Vagina (tissue), 2 donors: ENCODE measurements at regions not wholly inside any gene's neighbourhood (a gene's known extent, or its start where the extent isn't known, plus 50 kb on each side); places are given as distances from the start of the nearest gene placed in this dataset.

Experiments used
- CTCF ChIP-seq, 3 experiments: fragments of 450-650 bp in 2 of 3; fragments of 200-600 bp in 1 of 3; sonication (generic) in 1 of 3; IDR thresholded peaks; one replicate each; pipeline ENCODE4 v1.5.1; 2017 to 2019; ENCODE audit warnings: antibody characterized with exemption in 3 of 3, mild to moderate bottlenecking in 2 of 3, moderate library complexity in 2 of 3
- POLR2AphosphoS5 ChIP-seq, 2 donors: sonication (generic); formaldehyde crosslinking; IDR thresholded peaks; one replicate each; pipeline ENCODE4 v1.9.0; 2017; ENCODE audit warnings: antibody characterized with exemption in 2 of 2, mild to moderate bottlenecking in 2 of 2, low read depth in 1 of 2; ENCODE audit not compliant: insufficient read depth in 1 of 2

- TF ChIP-seq POLR2AphosphoS5 (IDR thresholded peaks at IDR 0.05; ENCODE audit: insufficient read depth in 1 of 2, low read depth in 1 of 2) (no peak), CTCF (IDR thresholded peaks at IDR 0.05) (no peak)
These were observed 188.1 kb downstream of the TMEM167A start for GRCh38 chr5:82889088-82889487.
